ENCODE measurements at regions not wholly inside any gene's neighbourhood (a gene's known extent, or its start where the extent isn't known, plus 50 kb on each side); places are given as distances from the start of the nearest gene placed in this dataset.
"Not testable (repeated sequence)": the region's sequence is repeated elsewhere in the genome, so short reads cannot be mapped to it uniquely, and the experiment has no call there.

DNA sequence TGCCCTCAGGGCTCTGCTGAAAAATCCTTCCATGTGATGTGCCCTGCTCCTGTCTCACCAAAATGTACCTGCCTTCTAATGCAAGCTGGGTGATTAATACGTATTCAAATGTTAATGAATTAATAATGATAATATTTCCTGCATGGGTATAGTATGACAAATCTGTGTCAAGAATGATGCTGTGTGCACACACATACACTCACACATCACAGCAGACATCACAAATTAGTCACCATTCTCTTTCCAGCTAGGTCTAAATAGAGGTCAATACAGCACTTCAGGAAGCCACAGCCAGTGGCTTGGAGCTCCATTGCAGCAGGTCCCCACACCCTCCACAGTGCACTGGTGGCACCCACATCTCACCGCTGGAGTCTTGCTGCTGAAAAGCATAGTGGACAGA, 681.2 kb upstream of the NRP1 start:
- DNase-seq (ENCODE audit: low read depth, low spot score) = no peak

DNA sequence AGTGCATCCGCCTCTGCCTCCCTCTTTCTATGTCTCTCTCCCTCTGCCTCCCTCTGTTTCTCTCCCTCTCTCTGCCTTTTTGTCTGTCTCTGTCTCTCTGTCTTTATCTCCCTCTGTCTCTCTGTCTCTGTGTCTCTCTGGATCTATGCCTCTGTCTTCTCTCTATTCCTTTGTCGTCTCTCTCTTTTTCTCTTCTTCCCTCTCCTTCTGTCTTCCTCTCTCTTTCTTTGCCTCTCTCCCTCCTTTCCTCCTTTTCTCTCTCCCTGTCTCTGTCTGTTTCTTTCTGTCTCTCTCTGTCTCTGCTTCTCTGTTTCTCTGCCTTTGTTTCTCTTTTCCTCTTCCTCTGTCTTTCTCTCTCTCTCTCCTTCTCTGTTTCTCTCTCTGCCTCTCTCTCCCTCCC, 678.8 kb upstream of the NRP1 start:
- no peak for DNase-seq (ENCODE audit: low read depth, low spot score)

DNA sequence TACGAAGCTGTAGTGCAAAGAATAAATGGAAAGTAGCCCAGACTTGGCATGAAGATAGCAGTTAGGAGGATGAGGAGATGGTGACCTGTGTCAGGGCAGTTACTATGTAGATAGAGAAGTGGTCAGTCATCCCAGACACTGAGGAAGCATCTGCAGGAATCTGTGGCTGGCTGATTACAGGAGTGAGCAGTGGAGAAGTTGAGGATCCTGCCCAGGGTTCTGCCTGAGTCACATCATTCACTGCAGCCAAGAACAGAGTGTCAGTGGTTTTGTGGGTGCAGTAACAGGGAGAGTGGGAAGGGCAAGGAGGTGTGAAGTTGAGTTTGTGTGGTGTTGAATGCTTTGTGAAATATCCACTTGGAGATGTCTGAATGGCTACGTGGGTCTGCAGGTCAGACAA, 676.4 kb upstream of the NRP1 start:
- no peak for DNase-seq (ENCODE audit: low read depth, low spot score)

DNA sequence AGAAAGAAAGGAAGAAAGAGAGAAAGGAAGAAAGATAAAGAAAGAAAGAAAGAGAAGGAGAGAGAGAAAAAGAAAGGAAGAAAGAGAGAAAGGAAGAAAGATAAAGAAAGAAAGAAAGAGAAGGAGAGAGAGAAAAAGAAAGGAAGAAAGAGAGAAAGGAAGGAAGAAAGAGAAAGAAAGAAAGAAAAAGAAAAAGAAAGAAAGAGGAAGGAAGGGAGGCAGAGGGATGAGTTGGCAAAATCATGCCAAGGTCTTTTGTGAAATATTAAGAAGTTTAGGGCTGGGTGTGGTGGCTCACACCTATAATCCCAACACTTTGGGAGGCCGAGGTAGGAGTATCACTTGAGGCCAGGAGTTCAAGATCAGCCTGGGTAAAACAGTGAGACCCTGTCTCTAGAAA, 675.8 kb upstream of the NRP1 start:
- not testable (repeated sequence) for DNase-seq (ENCODE audit: low read depth, low spot score)

DNA sequence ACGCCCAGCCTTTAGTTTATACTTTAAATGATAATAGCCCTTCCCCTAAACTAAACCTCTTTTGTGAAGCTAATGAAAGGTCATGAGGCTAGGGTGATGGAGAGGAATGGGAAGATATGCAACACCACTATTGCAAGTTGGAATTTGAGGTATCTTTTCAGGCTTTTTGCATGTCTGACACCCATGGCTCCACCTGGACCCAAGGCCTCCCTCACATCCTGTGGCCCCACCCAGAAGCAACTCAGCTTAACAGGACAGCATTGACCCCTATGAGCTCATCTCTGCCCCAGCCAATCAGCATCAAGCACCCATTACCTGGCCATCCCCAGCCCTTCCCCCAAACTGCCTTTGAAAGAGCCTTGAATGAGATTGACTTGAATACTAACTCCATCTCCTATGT, 674.2 kb upstream of the NRP1 start:
- DNase-seq (ENCODE audit: low read depth, low spot score) = peak; percentile 17

DNA sequence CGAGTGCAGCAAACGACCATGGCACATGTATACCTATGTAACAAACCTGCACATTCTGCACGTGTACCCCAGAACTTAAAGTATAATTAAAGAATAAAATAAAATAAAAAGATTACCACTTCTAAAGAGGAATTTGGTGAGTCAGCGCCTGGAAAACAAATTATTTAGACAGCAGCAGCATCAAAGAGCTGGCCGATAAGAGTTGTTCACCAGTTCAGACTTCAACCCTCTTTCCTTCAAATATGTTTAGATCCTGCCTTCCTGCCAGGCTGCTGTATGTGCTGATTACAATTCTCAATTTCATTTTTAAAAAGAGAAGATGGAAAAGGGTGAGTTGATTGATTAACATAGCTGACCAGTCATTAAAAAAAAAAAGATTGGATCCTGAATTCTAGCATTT, 672.0 kb upstream of the NRP1 start:
- no peak for DNase-seq (ENCODE audit: low read depth, low spot score)

DNA sequence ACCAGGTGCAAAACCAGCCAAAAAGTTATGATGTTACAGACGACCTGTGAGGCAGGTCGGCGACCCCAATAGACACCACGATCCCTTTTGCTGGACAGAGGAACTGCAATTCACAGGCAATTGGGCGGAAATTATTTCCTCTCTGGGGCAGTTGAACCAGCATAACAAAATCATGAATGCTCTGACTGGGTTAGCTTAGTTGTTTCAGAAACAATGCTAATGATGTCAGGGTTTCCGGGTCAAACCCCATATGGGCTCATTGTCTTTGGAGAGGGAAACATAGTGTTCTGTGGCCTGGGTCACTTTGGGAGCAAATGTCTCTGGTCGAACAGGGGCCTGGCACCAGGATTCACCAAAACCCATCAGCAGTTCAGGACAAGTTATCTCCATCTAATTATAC, 669.1 kb upstream of the NRP1 start:
- DNase-seq (ENCODE audit: low read depth, low spot score) = no peak

DNA sequence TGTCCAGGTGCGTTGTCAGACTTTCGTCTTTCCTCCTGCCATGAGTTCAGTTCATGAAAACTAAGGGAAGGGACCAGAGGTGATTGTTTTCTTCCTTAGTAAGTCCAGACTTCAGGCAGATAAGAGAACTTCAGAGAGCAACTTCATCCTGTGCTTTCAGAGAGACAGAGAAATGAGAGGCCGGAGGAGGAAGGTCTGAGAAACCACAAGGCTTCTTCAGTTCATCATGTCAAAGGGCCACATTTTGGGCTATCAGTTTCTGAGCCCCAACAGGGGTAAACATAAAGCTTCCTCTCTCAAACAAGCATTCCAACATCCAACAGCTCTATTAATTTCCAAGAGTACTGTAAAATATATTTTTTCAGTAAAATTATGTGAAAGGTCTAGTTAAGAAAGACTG, 668.4 kb upstream of the NRP1 start:
- no peak for DNase-seq (ENCODE audit: low read depth, low spot score)

DNA sequence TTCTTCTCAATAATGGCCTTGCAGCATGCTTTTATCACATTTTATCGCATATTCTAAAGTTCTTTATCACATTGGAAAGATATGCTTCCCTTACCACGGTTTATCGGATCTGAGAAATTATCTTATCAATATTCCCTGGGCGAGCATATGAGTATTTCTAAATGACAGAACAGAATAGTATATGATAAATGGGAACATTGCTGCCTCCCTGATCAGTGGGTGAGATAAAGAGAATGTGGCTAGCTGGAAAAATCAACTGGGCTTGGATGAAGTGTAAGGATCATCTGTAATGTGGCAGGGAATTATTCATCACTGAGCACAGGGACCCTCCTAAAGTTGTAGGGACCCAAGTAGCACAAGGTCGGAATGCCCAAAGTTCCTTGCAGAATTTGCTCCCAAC, 667.4 kb upstream of the NRP1 start:
- no peak for DNase-seq (ENCODE audit: low read depth, low spot score)

DNA sequence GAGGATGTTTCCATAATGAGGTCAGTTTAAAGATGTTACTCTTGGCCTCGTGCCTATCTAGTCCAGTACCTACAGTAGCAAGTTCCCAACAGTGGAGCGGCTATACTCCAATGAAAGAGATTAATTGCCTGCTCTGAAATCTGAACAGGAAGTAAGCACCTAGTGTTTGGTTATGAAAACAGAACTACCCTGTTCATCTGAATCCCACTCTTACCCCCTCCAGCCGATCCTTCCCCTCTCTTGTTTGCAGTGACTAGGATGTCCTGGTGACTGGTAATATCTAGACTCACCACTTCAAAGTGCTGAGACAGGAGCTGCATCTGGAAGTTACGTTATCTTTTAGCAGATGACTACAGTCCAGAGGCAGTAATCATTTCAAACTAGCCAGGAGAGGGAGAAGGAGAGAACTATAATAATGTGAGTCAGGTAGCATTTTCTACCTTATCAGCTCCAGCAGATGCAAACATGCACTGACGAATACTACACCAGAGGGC, 666.7 kb upstream of the NRP1 start:
- no peak for DNase-seq (ENCODE audit: low read depth, low spot score)

DNA sequence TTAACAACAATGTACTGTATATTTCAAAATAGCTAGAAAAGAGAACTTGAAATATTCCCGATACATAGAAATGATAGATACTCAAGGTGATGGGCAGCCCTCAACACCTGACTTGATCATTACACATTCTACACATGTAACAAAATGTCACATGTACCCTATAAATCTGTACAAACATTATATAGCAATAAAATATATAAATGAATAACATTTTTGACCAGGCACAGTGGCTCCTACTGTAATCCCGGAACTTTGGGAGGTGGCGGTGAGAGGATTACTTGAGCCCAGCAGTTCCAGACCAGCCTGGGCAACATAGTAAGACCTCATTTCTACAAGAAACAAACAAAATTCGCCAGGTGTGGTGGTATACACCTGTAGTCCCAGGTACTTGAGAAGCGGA, 659.5 kb upstream of the NRP1 start:
- DNase-seq (ENCODE audit: low read depth, low spot score) = no peak

DNA sequence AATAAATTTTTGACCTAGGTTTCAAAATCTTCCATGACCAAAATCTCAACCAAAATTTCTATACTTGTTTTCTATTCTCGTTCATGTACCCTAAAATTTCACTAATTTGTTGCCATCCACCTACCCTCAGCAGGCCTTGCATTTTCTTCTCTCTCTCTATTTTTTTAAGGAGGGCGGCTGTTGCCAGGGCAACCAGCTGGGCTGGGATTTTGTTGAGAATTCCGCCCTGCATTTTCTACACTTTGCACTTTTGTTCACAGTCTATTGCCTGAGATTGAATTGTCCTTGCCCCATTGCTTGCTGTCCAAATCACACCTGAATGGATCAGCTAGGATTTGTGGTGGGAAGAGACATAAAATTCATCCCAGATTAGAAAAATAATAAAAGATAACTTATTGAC, 657.5 kb upstream of the NRP1 start:
- DNase-seq (ENCODE audit: low read depth, low spot score) = no peak

DNA sequence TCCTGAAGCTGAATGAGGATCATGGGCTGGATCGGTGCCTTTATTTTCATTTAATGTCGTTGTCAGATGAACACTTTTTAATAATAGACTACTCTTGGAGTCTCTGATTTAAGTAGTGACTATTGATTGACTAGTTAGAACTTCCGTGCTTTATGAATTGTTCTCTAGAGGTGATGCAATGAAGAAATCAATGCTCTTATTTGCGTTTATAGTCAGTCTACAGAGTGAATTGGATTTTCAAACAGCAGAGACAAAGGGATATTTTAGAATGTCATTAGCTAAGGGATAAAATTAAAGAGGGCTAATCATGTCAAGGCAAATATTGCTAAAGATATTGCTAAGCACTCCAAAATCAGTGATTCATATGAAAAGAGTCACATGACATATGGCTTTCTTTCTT, 652.0 kb upstream of the NRP1 start:
- DNase-seq (ENCODE audit: low read depth, low spot score) = no peak

DNA sequence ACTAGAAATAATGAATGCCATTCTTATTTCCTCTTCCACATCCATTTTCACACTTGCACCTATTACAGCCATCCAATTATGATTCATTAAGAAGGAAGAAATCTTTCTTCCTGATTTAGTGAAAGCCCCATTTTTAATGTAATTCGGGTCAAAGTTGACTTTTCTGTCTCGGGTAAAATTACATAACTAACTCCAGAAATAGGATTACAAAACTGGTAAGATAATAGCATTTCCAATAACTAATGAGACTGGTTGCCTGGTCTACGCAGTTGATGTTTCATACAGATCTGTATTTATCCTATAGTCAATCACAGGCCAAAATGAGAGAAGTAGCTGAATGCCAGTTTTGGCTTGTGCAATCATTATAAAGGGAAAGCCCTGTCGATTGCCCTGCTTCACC, 651.5 kb upstream of the NRP1 start:
- no peak for DNase-seq (ENCODE audit: low read depth, low spot score)

DNA sequence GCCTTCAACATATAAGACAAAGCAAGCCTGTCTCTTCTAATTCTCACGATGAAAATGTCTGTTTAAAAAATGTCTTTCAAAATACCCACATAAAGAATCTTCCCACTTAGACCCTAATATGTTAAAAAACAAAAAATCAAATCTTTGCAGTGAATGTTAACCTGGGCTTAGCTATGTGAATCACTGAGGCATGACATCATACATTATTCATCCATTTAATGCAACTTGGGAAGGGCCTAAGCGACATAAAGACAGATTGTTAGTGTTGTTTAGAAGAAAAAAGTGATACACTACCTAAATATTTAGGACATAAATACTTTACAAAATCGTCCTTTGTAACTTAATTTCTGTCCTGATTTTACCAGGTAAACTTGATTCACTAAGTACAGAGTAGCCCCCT, 648.5 kb upstream of the NRP1 start:
- no peak for DNase-seq (ENCODE audit: low read depth, low spot score)

DNA sequence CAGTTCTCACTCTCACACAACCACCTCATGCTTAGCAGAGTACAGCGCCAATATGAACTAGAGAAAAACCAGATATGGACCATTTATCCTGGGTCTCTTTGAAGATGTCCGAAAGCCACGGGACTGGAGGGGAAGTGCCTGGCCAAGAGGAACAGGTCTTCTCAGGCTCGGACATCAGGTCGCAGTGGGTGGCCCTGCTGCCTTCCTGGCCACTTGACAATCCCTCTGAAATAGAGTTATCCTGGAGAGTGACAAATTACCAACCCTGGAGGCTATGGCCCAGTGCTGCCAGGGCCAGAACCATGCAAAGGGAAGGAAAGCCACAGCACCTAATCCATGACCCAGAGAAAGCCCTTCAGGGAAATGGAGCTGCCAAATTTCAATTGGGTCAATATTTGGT, 646.8 kb upstream of the NRP1 start:
- DNase-seq (ENCODE audit: low read depth, low spot score) = peak; percentile 6

DNA sequence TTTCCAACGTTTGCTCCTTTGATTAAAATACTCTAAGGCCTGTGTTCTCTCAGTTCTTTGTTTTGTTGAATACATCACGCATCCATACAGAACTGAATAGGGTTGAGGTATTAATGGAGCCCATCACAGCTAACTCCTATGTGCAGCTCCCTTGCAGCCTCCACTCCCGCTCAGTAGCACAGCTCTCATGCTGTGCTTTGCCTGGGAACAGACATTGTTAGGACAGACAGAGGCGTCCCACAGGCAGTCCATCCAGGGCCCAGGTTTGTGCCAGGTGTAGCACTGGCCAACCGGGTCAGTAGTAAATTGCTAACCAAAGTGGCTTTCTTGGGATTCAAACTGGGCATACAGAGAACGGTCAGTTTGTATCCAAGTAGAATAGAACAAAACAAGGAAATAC, 644.7 kb upstream of the NRP1 start:
- DNase-seq (ENCODE audit: low read depth, low spot score) = no peak

DNA sequence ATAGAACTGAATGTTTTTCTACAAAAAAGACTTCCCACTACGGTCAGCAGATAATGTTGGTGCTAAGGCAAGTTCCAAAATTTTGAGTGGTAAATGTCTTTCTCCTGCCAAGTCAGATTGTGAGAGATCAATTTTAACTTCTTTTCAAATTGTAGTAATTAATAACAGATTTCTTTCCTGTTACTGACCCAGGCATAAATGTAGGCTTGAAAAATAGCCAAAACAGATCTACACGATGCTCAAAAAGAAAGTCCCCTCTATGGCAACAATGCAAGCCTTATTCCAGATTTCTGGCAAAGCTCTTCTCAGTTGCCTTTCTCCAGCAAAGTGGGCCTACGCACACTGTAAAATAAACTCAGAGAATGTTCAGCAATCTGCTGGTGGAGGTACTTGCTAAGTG, 641.0 kb upstream of the NRP1 start:
- DNase-seq (ENCODE audit: low read depth, low spot score) = no peak

DNA sequence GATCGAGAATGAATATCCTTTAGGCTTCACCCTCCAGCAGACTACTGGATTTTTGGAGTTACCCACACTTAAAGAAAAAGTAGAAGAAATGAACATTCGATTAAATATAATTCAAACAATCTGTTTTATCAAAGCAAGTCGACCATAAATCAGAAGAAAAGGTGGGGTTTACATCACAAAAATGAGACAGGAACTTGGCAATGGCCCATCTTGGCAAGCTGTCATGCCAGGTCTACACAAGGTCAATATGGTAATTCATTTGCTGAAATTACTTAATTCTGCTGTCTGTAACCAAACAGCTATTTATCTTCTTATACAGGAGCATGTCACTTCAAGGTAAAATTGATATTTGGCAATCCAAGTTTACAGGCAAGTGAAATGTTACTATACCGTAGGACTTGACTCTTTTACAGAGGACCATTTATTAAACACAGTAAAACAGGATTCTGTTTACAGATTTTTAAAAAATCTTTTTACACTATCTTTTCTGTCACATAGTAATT, 640.6 kb upstream of the NRP1 start:
- no peak for DNase-seq (ENCODE audit: low read depth, low spot score)

DNA sequence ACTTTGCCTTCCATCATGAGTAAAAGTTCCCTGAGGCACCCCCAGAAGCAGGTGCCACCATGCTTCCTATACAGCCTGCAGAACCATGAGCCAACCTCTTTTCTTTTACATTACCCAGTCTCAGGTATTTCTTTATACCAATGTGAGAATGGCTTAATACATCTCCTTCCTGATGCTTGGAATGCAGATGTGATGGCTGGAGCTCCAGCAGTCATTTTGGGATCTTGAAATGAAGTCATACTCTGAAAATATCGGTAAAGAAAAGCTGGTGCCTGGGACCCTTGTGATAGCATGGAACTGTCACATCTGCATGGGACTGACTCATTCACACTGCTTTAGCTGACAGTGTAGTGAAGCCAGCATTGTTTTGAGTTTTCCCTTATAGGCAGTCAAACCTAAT, 634.5 kb upstream of the NRP1 start:
- no peak for DNase-seq (ENCODE audit: low read depth, low spot score)

DNA sequence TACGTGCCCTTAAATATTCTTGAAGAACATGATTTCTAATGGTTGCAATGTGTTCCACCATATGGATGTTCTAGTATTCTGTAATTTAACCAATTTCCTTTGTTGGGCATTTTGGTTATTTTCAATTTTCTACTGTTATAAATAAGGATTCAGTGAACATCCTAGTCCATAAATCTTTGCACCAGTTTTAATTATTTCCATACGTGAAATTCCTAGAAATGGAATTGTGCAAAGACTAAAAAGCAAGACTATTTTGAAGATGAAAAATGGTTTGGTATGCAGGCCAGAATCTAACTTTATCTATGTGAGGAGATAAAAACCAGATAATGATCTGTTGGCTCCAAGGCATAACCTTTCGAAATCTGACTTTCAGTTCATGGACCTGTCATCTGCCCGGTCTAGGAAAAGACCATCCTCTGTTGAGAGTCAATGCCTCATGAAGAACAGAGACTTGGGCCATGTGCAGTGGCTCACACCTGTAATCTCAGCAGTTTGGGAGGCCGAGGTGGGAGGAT, 633.2 kb upstream of the NRP1 start:
- no peak for DNase-seq (ENCODE audit: low read depth, low spot score)

DNA sequence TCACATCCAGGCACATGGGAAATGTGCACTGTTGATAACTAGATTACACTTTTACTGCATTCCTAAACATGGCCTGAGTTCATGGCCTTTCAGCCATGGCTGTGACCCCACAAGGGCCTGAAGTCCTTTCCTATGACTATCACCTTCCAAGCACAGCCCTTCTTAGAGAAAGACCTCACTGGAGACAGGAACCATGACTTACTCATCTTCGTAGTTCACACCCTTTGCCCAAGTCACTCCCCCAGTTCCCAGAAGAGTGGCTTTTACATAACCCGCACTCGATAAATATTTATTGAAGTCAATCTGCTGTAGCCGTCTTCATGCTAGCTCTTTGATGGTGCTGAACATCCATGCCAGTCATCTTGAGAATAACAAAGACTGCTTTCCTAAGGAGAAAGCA, 632.5 kb upstream of the NRP1 start:
- no peak for DNase-seq (ENCODE audit: low read depth, low spot score)

DNA sequence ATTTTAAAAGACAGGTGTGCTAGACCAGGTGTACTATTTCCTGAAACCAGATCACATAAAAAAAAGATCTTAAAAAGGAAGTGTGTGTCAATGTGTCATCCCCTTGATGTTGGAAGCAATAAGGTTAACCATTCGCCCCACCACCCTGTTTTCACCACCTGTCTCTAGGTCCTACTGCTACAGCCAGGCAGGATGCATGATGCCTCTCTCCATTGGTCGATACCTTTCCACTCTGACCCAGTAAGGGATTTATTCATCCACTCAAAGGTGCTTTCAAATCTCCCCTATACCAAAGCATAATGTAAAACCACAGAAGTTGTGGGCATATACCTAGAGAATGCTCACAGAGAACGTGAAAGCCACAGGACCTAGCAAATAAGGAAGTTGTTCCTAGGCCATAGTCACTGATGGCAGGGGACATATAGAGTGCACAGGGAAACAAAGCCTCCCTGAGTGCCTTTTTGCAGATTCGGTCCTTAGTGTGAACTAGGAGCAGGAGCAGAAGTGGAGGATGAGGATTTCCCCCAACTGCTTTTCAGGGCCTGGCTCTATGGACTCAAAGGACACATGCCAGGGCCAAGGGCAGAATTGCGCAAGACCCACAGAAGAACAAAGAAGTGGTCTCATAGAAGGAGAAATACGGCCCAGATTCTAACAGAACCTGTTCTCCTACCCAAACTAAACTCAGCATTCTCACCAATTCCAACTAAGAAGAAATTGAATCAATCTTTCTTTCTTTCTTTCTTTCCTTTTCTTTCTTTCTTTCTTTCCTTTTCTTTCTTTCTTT, 631.5 kb upstream of the NRP1 start:
- no peak for DNase-seq (ENCODE audit: low read depth, low spot score)

DNA sequence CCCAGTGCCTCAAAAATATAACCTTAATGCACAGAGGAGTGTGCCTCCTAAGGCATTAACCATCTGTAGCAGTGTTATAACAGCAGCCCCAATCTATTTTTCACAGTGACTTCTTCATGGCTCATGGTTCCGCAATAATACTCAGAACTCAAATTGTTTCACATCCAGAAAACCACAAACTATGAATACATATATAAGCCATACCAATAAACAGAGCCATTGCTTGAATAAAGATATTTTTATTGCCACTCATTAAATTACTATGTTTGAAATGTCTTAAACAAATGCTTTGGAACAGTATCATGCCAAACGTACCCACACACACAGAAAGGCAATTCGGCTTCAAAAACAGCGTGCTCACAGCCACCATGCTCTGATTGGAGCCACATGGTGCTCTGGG, 629.3 kb upstream of the NRP1 start:
- no peak for DNase-seq (ENCODE audit: low read depth, low spot score)

Measured in ELF-1 (cell line).